GM13977 (cell line): ENCODE measurements at regions not wholly inside any gene's neighbourhood (a gene's known extent, or its start where the extent isn't known, plus 50 kb on each side); places are given as distances from the start of the nearest gene placed in this dataset.

ENCODE experiments used
- DNase-seq: peaks from one replicate; pipeline ENCODE4 v3.0.0; 2012; ENCODE audit warnings: low spot score
- CTCF ChIP-seq: IDR thresholded peaks from 2 replicates; pipeline ENCODE4 v1.5.1; 2012; ENCODE audit warnings: mild to moderate bottlenecking, control low read depth; ENCODE audit not compliant: insufficient read depth; ENCODE audit errors: extremely low read depth, missing control alignments
- in situ Hi-C: fragments of 300-500 bp; cut with MboI; formaldehyde crosslinking; loops from one replicate; pipeline ENCODE4 v1.12.0; 2022; ENCODE audit warnings: low sequenced_read_pairs, low pct_unique_long_range_greater_than_20kb, mixed read lengths, inconsistent platforms; ENCODE audit not compliant: unreplicated experiment

GRCh38 chr14:43039881-43040280 lies 1433.2 kb downstream of the LRFN5 start:
- in situ Hi-C loops: no loop called here
- DNase-seq: no peak
- no peak for TF ChIP-seq CTCF

- in situ Hi-C loops: no loop called here
- no peak for DNase-seq
- TF ChIP-seq CTCF: no peak
These were observed 1424.9 kb downstream of the LRFN5 start for GRCh38 chr14:43031598-43031997.

DNA sequence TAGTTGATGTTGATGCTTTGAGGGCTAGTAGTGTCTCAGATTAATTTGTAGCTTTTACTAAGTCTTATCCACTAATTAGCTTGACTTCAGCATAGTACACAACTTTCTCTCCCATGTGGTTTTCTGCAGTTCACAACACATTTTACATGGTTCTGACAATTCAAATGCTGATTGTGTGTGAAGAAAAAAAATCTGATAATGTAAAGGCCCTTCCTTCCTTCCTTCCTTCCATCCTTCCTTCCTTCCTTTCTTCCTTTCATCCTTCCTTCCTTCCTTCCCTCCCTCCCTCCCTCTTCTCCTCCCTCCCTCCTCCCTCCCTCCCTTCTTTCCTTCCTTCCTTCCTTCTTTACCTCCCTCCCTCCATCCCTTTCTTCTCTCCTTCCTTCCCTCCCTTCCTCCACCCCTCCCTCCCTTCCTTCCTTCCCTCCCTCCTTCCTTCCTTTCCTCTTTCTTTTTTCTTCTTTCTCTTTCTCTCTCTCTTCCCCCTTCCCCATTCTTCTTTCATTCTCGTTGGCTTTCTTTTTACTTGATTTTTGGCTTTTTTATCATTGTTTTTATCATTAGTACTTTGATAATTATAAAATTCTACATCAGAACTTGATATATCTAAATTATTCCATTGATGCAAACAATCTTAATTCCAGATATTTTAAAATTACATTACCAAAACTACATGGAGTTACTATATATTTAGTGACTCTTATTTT lies 1415.6 kb downstream of the LRFN5 start:
- in situ Hi-C loops: no loop called here
- no peak for DNase-seq
- TF ChIP-seq CTCF: no peak

DNA sequence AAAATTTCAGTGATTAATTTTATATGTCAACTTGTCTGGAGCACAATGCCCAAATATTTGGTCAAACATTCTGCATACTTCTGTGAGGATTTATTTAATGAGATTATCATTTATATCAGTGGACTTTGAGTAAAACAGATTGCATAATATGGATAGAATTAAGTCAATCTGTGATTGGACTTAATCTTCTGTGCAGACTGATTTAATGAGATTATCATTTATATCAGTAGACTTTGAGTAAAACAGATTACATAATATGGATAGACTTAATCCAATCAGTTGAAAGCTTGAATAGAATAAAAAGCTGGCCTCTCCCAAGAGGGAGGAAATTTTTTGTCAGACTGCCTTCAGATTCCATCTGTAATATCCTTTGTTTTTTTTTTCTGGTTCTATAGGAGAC lies 1413.2 kb downstream of the LRFN5 start:
- no peak for TF ChIP-seq CTCF
- in situ Hi-C loops: no loop called here
- no peak for DNase-seq

DNA sequence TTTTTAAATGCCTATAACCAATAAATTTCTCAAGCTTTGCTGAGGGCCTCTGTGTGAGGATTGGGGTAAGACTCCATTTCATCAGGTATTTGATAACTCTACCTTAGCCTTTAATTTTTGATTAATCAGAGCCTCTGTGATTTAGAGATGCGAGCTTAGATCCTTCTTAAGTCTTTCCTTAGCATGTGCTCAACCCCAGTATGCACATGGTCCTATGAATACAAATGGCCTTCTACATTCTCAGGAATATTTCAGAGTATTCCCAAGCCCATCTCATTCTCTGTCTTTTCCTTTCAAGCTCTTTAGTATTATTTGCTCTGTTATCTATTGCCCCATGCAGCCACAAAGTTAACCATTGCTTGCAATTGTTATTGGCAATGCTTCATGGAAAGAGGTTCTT lies 1407.7 kb downstream of the LRFN5 start:
- in situ Hi-C loops: no loop called here
- no peak for TF ChIP-seq CTCF
- no peak for DNase-seq

GRCh38 chr14:43012817-43013216 lies 1406.1 kb downstream of the LRFN5 start:
- in situ Hi-C loops: no loop called here
- TF ChIP-seq CTCF: no peak
- DNase-seq: no peak
